PFSK-1 (cell line): ENCODE measurements at regions not wholly inside any gene's neighbourhood (a gene's known extent, or its start where the extent isn't known, plus 50 kb on each side); places are given as distances from the start of the nearest gene placed in this dataset.

ENCODE experiments used
- FOXP2 ChIP-seq: optimal IDR thresholded peaks from 2 replicates; pipeline ENCODE3; 2011; ENCODE audit warnings: borderline replicate concordance, control low read depth, inconsistent platforms; ENCODE audit not compliant: insufficient read depth; ENCODE audit errors: extremely low read length, extremely low read depth
- POLR2AphosphoS5 ChIP-seq: IDR thresholded peaks from 2 replicates; pipeline ENCODE4 v1.6.1; 2012; ENCODE audit warnings: low read depth, mild to moderate bottlenecking, control low read depth, low read length, moderate library complexity

- TF ChIP-seq POLR2AphosphoS5: no peak
- no peak for TF ChIP-seq FOXP2
Measured at GRCh38 chr1:79122521-79122920, 116.0 kb upstream of the ADGRL4 start.
